Stimulated activated naive B cell treated with anti-CD40 and anti-IgM and Interleukin-4, amounts not matched to agents 10 μg/mL and 1 μg/mL and 100 μg/mL, for 72 hours (primary cell): ENCODE measurements at regions not wholly inside any gene's neighbourhood (a gene's known extent, or its start where the extent isn't known, plus 50 kb on each side); places are given as distances from the start of the nearest gene placed in this dataset.
"Not testable (repeated sequence)": the region's sequence is repeated elsewhere in the genome, so short reads cannot be mapped to it uniquely, and the experiment has no call there.

Source experiments
- ATAC-seq, 2 donors: fragments of 150-1000 bp; cut with Tn5 transposase; replicated peaks; 2 replicates each; pipeline ENCODE4 v1.10.0; 2021; ENCODE audit warnings: moderate library complexity in 1 of 2
- DNase-seq: peaks from one replicate; pipeline ENCODE4 v3.0.0; 2021
- H3K27ac Mint-ChIP-seq: one replicate; pipeline ENCODE4 v1.8.0; 2022; ENCODE audit warnings: mild to moderate bottlenecking, mixed read lengths
- H3K27me3 Mint-ChIP-seq, 2 donors: one replicate each; pipeline ENCODE4 v1.8.0; 2022; ENCODE audit warnings: mixed read lengths in 2 of 2
- H3K36me3 Mint-ChIP-seq, 2 donors: one replicate each; pipeline ENCODE4 v1.8.0; 2022; ENCODE audit warnings: mixed read lengths in 2 of 2, mild to moderate bottlenecking in 1 of 2
- H3K4me1 Mint-ChIP-seq, 2 donors: one replicate each; pipeline ENCODE4 v1.8.0; 2022; ENCODE audit warnings: mixed read lengths in 2 of 2, mild to moderate bottlenecking in 1 of 2
- H3K4me3 Mint-ChIP-seq, 2 donors: one replicate each; pipeline ENCODE4 v1.8.0; 2022; ENCODE audit warnings: mild to moderate bottlenecking in 2 of 2, mixed read lengths in 2 of 2, moderate library complexity in 1 of 2
- H3K9me3 Mint-ChIP-seq, 2 donors: one replicate each; pipeline ENCODE4 v1.8.0; 2022; ENCODE audit warnings: mixed read lengths in 2 of 2, mild to moderate bottlenecking in 1 of 2

DNA sequence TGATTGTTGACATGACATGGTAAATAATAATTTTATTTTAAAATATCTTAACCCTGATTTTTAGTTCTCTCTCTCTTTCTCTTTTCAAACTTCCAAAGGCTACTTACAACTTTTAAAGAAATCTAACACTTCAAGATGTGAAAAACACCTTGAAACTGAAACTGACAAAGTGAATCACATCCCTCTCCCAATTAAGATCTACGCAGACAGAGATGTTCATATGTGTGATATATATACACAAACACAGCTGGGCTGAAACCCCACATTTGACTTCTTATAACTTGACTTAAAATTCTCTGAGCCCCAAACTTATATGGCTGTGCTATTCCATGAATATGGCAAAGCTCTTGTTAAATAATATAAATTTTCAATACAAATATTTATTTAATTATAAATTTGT, 261.2 kb upstream of the PTPRD start:
- H3K27ac Mint-ChIP-seq, result no peak overlapping the region
- H3K36me3 Mint-ChIP-seq, result no peaks in the 10 kb centered on the region
- ATAC-seq (no peak), DNase-seq (no peak)
- H3K27me3 Mint-ChIP-seq, result no peaks in the 10 kb centered on the region
- peaks cover 7 to 12% of the 10 kb centered on the region in 2 donors for H3K9me3 Mint-ChIP-seq
- no peaks in the 10 kb centered on the region for H3K4me1 Mint-ChIP-seq
- no peak overlapping the region for H3K4me3 Mint-ChIP-seq

DNA sequence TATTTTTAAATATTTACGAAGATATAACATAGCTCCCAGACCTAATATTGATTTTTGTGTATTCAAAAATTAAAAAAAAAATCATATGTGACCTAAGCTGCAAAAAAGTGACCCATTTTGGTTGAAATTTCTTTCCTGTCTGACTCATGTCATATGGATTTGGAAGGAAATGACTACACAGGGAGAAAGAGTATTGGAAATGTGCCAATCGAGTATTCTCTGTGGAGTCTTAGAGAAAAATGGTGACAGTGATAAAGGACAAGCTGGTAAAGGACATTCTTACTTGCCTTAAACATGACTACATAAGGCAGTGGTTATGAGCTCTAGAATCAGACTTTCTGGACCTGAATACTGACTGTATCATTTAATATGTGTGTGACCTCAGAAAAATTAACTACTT, 262.9 kb upstream of the PTPRD start:
- H3K27me3 Mint-ChIP-seq, result no peaks in the 10 kb centered on the region

DNA sequence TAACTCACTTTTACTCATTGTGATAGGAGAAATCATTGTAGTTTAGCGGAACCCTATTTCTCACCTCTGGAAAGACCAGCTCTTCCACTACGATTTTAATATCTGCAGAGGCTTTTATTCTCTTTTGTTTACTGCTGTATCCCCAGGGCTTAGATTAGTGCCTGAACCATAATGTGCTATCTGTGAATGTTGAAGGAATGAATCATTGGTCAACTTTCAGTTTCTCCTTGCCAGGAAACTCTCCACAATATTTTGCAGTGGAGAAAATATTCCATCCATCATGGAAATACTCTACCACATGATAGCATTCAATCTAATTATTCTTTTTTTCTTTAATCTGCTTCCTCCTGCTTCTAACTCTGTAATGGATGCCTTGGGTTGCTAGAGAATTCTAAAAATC, 263.5 kb upstream of the PTPRD start:
- DNase-seq, result no peak
- no peaks in the 10 kb centered on the region for H3K27me3 Mint-ChIP-seq

More for the DNA sequence above, 262.9 kb upstream of the PTPRD start:
- DNase-seq (no peak), ATAC-seq (no peak)
- no peaks in the 10 kb centered on the region for H3K36me3 Mint-ChIP-seq
- no peak overlapping the region for H3K27ac Mint-ChIP-seq
- no peaks in the 10 kb centered on the region for H3K4me1 Mint-ChIP-seq
- H3K9me3 Mint-ChIP-seq, result peaks cover 5 to 8% of the 10 kb centered on the region in 2 donors
- no peak overlapping the region for H3K4me3 Mint-ChIP-seq

DNA sequence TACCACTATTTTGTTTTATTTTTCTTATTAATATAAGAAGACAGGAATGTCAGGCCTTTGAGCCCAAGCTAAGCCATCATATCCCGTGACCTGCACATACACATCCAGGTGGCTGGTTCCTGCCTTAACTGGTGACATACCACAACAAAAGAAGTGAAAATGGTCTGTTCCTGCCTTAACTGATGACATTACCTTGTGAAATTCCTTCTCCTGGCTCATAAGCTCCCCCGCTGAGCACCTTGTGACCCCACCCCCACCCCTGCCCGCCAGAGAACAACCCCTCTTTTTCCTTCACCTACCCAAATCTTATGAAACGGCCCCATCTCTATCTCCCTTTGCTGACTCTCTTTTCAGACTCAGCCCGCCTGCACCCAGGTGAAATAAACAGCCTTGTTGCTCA, 277.5 kb upstream of the PTPRD start:
- peaks cover 8 to 18% of the 10 kb centered on the region in 2 donors for H3K9me3 Mint-ChIP-seq
- H3K4me1 Mint-ChIP-seq, H3K36me3 Mint-ChIP-seq, H3K27ac Mint-ChIP-seq, ATAC-seq, H3K4me3 Mint-ChIP-seq, DNase-seq, H3K27me3 Mint-ChIP-seq: not testable (repeated sequence)

More for the DNA sequence above, 263.5 kb upstream of the PTPRD start:
- no peaks in the 10 kb centered on the region for H3K4me1 Mint-ChIP-seq
- H3K9me3 Mint-ChIP-seq, result peaks cover 5 to 8% of the 10 kb centered on the region in 2 donors
- no peak overlapping the region for H3K4me3 Mint-ChIP-seq
- H3K27ac Mint-ChIP-seq, result no peak overlapping the region
- ATAC-seq, result no peak
- no peaks in the 10 kb centered on the region for H3K36me3 Mint-ChIP-seq

DNA sequence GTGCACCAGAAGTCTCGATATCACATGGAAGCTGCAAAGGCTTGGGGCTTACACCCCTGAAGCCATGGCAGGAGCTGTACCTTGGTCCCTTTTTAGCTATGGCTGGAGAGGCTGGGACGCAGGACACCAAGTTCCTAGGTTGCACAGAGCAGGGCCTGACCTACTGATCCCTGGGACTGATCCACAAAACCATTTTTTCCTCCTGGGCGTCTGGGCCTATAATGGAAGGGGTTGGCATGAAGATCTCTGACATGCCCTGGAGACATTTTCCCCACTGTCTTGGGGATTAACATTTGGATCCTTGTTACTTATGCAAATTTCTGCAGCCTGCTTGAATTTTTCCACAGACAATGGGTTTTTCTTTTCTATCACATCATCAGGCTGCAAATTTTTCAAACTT, 286.7 kb upstream of the PTPRD start:
- Mint-ChIP-seq H3K4me1 (no peaks in the 10 kb centered on the region), H3K36me3 (no peaks in the 10 kb centered on the region), H3K9me3 (peaks cover 0 to 11% of the 10 kb centered on the region in 2 donors), H3K27ac (no peak overlapping the region), H3K4me3 (no peak overlapping the region), H3K27me3 (no peaks in the 10 kb centered on the region)
- DNase-seq (no peak), ATAC-seq (no peak)

DNA sequence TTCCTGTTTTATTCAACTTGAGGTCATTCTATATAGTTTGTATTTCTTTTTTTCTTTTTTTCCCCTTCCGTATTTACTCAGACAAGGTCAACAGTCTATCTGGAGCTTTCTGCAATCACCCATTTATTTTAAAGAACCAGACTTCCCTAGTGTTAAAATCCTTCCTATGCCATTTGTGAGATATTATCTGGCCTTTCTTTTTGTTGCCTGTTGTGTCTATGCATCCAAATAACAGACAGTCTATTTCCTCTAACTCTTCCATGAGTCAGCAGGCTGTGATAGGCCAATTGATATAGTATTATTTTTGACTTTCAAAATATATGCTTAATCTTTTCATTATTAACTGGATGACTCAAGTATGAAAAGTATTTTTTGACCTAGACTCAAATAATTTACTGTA, 291.2 kb upstream of the PTPRD start:
- DNase-seq (no peak), ATAC-seq (no peak)
- Mint-ChIP-seq H3K4me3 (no peak overlapping the region), H3K36me3 (no peaks in the 10 kb centered on the region), H3K27ac (no peak overlapping the region), H3K27me3 (no peaks in the 10 kb centered on the region), H3K4me1 (no peaks in the 10 kb centered on the region), H3K9me3 (peaks cover under 1 to 13% of the 10 kb centered on the region in 2 donors)

DNA sequence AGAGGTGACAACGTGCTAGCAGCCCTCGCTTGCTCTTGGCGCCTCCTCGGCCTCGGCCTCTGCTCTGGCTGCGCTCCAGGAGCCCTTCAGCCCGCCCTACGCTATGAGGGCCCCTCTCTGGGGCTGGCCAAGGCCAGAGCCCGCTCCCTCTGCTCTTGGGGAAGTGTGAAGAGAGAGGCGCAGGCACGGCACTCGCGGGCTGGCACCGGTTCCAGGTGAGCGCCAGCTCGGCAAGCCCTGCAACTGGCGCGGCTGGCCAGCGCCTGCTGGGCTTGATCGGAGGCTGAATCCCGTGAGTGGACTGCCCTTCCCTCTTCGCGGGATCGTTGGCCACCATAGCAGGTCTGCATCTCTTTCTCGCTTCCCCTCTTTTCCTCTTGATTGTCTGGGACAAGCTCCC, 298.0 kb upstream of the PTPRD start:
- no peaks in the 10 kb centered on the region for H3K36me3 Mint-ChIP-seq
- no peaks in the 10 kb centered on the region for H3K4me1 Mint-ChIP-seq
- peaks cover 7 to 15% of the 10 kb centered on the region in 2 donors for H3K9me3 Mint-ChIP-seq
- ATAC-seq (no peak), DNase-seq (no peak)
- H3K27me3 Mint-ChIP-seq, result no peaks in the 10 kb centered on the region
- no peak overlapping the region for H3K4me3 Mint-ChIP-seq
- H3K27ac Mint-ChIP-seq, result no peak overlapping the region

DNA sequence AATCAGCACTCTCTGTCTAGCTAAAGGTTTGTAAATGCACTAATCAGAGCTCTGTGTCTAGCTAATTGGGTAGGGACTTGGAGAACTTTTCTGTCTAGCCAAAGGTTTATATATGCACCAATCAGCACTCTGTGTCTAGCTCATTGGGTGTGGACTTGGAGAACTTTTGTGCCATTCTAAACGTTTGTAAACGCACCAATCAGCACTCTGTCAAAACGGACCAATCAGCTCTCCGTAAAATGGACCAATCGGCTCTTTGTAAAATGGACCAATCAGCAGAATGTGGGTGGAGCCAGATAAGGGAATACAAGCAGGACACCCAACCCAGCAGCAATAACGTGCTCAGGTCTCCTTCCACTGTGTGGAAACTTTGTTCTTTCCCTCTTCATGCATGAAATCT, 298.6 kb upstream of the PTPRD start:
- ATAC-seq, result no peak
- H3K36me3 Mint-ChIP-seq, result no peaks in the 10 kb centered on the region
- no peak overlapping the region for H3K4me3 Mint-ChIP-seq
- peaks cover 5 to 15% of the 10 kb centered on the region in 2 donors for H3K9me3 Mint-ChIP-seq
- DNase-seq, result no peak
- H3K4me1 Mint-ChIP-seq, result no peaks in the 10 kb centered on the region
- H3K27me3 Mint-ChIP-seq, result no peaks in the 10 kb centered on the region
- H3K27ac Mint-ChIP-seq, result no peak overlapping the region

DNA sequence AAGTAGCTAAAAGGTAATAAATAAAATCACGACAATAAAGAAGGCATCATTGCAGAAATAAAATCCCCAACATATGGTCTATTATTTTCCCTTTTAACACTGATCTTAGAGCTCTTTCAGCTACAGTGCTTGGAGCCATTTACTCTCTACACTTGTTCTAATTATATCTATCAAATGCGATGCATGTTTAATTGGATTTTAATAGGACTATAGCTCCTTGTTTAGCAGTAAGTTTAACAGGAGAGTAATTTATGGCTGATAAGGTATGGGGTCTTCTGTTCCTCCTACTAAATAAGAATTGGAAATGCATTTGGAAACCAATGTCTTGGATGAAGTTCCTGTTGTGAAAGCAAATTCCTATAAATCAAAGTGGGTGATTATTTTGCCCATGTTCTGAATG, 304.2 kb upstream of the PTPRD start:
- Mint-ChIP-seq H3K4me3 (no peak overlapping the region), H3K9me3 (peaks cover 3 to 7% of the 10 kb centered on the region in 2 donors), H3K27ac (no peak overlapping the region), H3K4me1 (no peaks in the 10 kb centered on the region), H3K36me3 (no peaks in the 10 kb centered on the region), H3K27me3 (no peaks in the 10 kb centered on the region)
- ATAC-seq (no peak), DNase-seq (no peak)

DNA sequence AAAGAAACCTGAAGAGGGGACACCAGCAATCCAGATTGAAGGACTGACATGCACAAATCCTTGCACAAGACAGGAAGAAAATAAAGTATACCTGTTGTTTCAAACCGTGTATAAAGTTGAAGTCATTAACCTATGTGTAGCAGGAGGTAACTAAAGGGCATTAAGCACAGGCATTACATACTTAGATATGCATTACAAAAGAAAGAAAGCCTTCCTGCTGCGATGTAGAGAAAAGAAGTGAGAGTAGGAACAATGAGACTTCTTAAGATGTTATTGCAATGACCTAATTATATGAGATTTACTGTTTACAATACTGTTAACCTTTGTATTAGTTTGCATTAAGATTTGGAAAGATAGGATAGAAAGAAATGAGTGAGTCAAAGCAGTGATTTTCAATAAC, 308.9 kb upstream of the PTPRD start:
- Mint-ChIP-seq H3K27ac (no peak overlapping the region), H3K4me1 (no peaks in the 10 kb centered on the region), H3K27me3 (no peaks in the 10 kb centered on the region), H3K4me3 (no peak overlapping the region), H3K36me3 (no peaks in the 10 kb centered on the region), H3K9me3 (peaks cover 0 to 3% of the 10 kb centered on the region in 2 donors)
- ATAC-seq, result no peak
- DNase-seq, result no peak

DNA sequence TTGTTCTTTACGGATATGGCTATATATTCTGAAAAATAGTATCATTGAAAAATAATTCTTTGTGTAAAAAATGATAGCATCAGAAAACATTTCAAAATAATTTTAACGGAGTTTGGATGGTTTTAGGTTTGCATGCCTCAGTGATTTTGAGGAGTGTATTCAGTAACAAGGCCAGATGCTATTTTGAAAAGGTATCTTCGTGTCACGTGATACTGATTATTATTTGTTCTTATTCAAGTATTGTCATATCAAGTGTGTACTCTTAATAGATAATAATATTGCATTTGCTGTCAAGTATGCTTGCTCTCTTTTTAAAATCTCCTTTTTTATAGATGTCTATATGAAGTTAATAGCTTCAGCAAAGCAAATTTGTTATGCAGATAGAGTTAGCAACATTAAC, 313.1 kb upstream of the PTPRD start:
- Mint-ChIP-seq H3K27me3 (no peaks in the 10 kb centered on the region), H3K36me3 (no peaks in the 10 kb centered on the region), H3K27ac (no peak overlapping the region), H3K9me3 (no peaks in the 10 kb centered on the region), H3K4me1 (no peaks in the 10 kb centered on the region), H3K4me3 (no peak overlapping the region)
- ATAC-seq (no peak), DNase-seq (no peak)

DNA sequence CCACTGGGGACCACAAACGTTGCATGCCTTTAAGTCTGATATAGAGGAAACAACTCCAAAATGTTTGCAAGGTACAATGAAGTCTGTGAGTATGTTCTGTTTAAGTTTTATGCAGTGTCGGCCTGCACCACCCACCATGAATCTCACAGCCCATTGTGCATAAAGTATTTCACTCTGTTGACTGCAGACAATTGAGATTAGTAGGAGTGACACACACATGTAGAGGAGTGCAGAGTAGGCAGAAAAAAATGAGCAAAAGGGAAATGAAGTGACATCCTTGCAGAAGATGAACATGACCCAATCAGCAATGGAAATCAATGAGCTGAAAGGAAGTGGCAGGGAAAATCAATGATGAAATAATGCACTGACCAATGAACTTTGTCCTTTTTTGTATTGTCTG, 315.6 kb upstream of the PTPRD start:
- no peaks in the 10 kb centered on the region for H3K36me3 Mint-ChIP-seq
- no peaks in the 10 kb centered on the region for H3K4me1 Mint-ChIP-seq
- no peak for DNase-seq
- no peaks in the 10 kb centered on the region for H3K27me3 Mint-ChIP-seq
- H3K27ac Mint-ChIP-seq, result no peak overlapping the region
- no peak overlapping the region for H3K4me3 Mint-ChIP-seq
- H3K9me3 Mint-ChIP-seq, result no peaks in the 10 kb centered on the region
- no peak for ATAC-seq

DNA sequence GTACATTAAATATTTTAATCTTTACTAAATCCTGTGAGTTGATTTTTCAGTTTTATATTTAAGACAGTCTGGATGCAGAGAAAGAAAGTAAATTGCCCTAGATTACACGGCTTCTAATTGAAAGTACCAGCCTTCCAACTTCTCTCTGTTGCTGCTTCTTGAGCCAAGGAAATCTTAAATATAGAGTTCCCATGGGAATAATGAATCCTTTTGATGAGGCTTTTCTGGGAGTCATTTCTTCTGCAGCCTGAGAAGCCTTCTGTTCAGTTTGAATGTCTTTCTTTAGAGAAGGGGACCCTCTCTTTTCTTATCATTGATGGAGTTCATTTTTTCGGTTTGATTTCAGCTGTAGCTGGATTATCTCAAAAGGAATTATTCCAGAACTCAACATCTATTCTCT, 317.3 kb upstream of the PTPRD start:
- Mint-ChIP-seq H3K9me3 (peaks cover 0 to under 1% of the 10 kb centered on the region in 2 donors), H3K36me3 (no peaks in the 10 kb centered on the region), H3K27ac (no peak overlapping the region), H3K4me1 (no peaks in the 10 kb centered on the region), H3K4me3 (no peak overlapping the region), H3K27me3 (no peaks in the 10 kb centered on the region)
- ATAC-seq (no peak), DNase-seq (no peak)

DNA sequence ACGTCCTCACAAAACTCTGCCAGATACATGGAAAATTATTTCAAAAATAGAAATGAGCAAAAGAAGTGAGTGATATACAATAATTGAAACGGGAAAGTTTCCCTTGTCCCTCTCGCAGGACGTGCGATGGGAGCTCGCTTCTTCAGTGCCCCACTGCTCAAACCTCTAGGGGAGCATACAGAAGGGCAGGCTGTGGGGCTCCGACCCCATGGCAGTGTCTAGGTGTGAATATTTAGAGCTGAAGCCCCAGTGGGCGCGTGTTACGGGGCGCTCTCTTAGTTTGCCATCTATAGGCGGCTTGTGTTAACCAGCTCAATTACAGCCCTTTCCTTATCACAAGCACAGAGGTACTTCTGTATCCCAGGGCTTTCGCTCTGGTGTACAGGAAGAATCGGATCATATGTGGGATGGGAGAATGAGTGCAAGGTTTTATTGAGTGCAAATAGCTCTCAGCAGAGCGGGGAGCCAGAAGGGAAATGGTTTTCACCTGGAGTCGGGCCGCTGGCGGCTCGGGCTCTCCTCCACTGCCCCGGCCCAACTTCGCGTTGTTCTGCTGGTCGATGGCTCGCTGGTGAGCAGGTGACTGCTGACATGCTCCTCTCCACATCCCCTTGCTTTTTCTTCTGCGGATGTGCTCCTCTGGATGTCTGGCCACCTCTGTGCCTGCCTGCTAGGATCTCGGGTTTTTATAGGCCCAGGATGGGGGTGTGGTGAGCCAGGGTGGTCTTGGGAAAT, 334.0 kb upstream of the PTPRD start:
- ATAC-seq (no peak), DNase-seq (no peak)
- no peak overlapping the region for H3K27ac Mint-ChIP-seq
- H3K27me3 Mint-ChIP-seq, result no peaks in the 10 kb centered on the region
- H3K9me3 Mint-ChIP-seq, result peaks cover 0 to 4% of the 10 kb centered on the region in 2 donors
- H3K36me3 Mint-ChIP-seq, result no peaks in the 10 kb centered on the region
- H3K4me3 Mint-ChIP-seq, result no peak overlapping the region
- no peaks in the 10 kb centered on the region for H3K4me1 Mint-ChIP-seq

DNA sequence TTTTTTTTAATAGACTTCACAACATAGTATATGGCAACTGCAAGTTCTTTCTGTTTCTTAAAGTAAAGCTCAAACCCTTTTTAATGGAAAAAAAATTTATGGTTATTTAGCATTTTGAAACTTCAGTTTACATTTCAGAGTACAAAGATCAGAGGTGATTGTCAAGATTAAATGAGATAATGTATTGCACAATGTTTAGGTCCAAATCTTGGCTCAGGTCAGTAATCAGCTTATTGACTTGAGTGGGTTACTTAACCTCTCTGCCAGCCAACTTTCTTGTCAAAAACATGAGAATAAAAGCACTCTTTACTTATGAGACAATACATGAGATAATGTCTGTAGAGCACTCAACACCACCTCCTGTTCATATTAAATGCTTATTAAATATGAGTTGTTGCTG, 345.1 kb upstream of the PTPRD start:
- H3K27ac Mint-ChIP-seq, result no peak overlapping the region
- DNase-seq (no peak), ATAC-seq (no peak)
- peaks cover 2 to 7% of the 10 kb centered on the region in 2 donors for H3K9me3 Mint-ChIP-seq
- no peaks in the 10 kb centered on the region for H3K27me3 Mint-ChIP-seq
- no peaks in the 10 kb centered on the region for H3K4me1 Mint-ChIP-seq
- no peak overlapping the region for H3K4me3 Mint-ChIP-seq
- H3K36me3 Mint-ChIP-seq, result no peaks in the 10 kb centered on the region

DNA sequence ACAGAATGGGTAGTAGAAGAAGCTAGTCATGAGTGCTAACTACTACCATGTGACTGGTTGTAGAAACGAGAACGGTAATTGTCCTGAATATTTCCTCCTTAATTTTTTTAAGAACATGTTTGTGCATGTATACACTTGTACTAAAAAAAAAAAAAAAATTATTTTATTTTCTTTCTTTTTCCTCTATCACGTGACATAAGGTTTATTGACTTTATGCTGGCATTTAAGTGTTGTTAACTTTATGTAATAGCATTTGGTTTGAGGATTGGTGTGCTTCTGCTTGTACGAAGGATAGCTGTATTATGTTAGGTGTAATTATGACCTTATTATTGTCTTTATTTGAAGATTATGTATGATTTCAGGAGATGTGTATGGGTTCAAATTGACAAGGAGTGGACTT, 349.1 kb upstream of the PTPRD start:
- ATAC-seq (no peak), DNase-seq (no peak)
- H3K36me3 Mint-ChIP-seq, result no peaks in the 10 kb centered on the region
- H3K9me3 Mint-ChIP-seq, result peaks cover 5 to 10% of the 10 kb centered on the region in 2 donors
- no peaks in the 10 kb centered on the region for H3K27me3 Mint-ChIP-seq
- no peak overlapping the region for H3K27ac Mint-ChIP-seq
- no peak overlapping the region for H3K4me3 Mint-ChIP-seq
- no peaks in the 10 kb centered on the region for H3K4me1 Mint-ChIP-seq
